Endodermal cell (in vitro differentiated cells): ENCODE measurements at regions not wholly inside any gene's neighbourhood (a gene's known extent, or its start where the extent isn't known, plus 50 kb on each side); places are given as distances from the start of the nearest gene placed in this dataset.

Source experiments
- DNase-seq: peaks from one replicate; pipeline ENCODE4 v3.0.0-alpha.2; 2017
- H3K27ac ChIP-seq: 2 replicates; pipeline ENCODE4 v1.5.1; 2013; ENCODE audit warnings: mild to moderate bottlenecking, low read depth, low read length, moderate library complexity
- H3K27me3 ChIP-seq: 2 replicates; pipeline ENCODE4 v1.6.1; 2013; ENCODE audit warnings: mild to moderate bottlenecking, low read length, moderate library complexity; ENCODE audit not compliant: insufficient read depth, control insufficient read depth, poor library complexity, severe bottlenecking
- H3K36me3 ChIP-seq: 2 replicates; pipeline ENCODE4 v1.7.0; 2013; ENCODE audit warnings: mild to moderate bottlenecking, low read length, moderate library complexity; ENCODE audit not compliant: control insufficient read depth, insufficient read depth
- H3K4me1 ChIP-seq: one replicate; pipeline ENCODE4 v1.7.0; 2013; ENCODE audit warnings: low read length; ENCODE audit not compliant: control insufficient read depth, insufficient read depth
- H3K4me3 ChIP-seq: 2 replicates; pipeline ENCODE4 v1.5.1; 2013; ENCODE audit warnings: mild to moderate bottlenecking, low read length, moderate library complexity
- H3K9ac ChIP-seq: 2 replicates; pipeline ENCODE4 v1.6.1; 2013; ENCODE audit warnings: mild to moderate bottlenecking, low read length, moderate library complexity; ENCODE audit not compliant: poor library complexity, severe bottlenecking; ENCODE audit errors: extremely low read depth
- H3K9me3 ChIP-seq: 2 replicates; pipeline ENCODE4 v1.6.1; 2013; ENCODE audit warnings: mild to moderate bottlenecking, low read length, moderate library complexity; ENCODE audit not compliant: control insufficient read depth
- H3K27ac Mint-ChIP-seq: 2 replicates; pipeline ENCODE4 v1.8.0; 2020; ENCODE audit warnings: mixed read lengths
- H3K27me3 Mint-ChIP-seq: 2 replicates; pipeline ENCODE4 v1.8.0; 2021; ENCODE audit warnings: mild to moderate bottlenecking, mixed read lengths; ENCODE audit not compliant: insufficient read depth
- H3K36me3 Mint-ChIP-seq: 2 replicates; pipeline ENCODE4 v1.8.0; 2020; ENCODE audit warnings: low read depth, mixed read lengths
- H3K4me1 Mint-ChIP-seq: 2 replicates; pipeline ENCODE4 v1.8.0; 2020; ENCODE audit warnings: mixed read lengths
- H3K4me3 Mint-ChIP-seq: 2 replicates; pipeline ENCODE4 v1.8.0; 2020; ENCODE audit warnings: mild to moderate bottlenecking, moderate library complexity, mixed read lengths
- H3K9me3 Mint-ChIP-seq: 2 replicates; pipeline ENCODE4 v1.8.0; 2020; ENCODE audit warnings: mild to moderate bottlenecking, mixed read lengths
- WGBS, 2 experiments: methylation state at CpG; one replicate each; pipeline versions ENCODE4 v1.1.5 to v1.1.7; 2013; ENCODE audit warnings: missing lambda C conversion rate in 2 of 2, mixed read lengths in 1 of 2; ENCODE audit not compliant: insufficient coverage in 1 of 2, insufficient read length in 1 of 2; 5-methylcytosine and 5-hydroxymethylcytosine counted together
- TF ChIP-seq, protein P1 (sequence below): fragments of 200-600 bp; sonication (generic); conservative IDR thresholded peaks from 2 replicates; pipeline ENCODE4 v1.5.0; 2021; ENCODE audit warnings: antibody characterized with exemption, mild to moderate bottlenecking

DNA sequence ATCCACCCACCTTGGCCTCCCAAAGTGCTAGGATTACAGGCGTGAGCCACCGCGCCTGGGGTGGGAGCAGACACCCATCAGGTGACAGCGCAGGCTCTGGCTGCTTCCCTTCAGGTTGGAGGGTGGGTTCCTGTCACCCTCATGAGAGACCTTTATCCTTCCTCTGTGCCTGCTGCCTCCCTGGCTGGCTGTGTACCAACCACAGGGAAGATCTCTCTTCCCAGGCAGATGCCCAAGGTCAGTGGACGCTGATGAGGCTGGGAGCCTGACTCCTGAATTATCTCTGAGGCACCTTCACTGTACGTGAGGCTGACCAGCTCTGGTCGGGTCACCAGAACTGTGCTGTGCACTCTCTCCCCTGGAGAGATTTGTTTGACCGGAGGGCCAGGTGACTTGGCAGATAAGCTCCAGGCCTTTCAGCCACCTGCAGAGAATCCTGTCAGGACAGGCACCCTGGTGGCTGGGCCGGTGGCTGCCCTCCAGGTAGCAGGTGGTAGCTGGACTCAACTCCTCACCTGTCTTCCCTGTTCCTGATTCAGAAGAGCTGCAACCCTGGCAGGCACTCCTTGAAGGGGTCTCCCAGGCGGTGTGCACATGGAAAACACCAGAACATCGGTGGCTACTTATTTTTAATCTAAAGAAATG, 251.9 kb downstream of the GLRX3 start:
- no peak overlapping the region for H3K27ac Mint-ChIP-seq
- Histone ChIP-seq H3K9ac (no peak overlapping the region), H3K27me3 (no peaks in the 10 kb centered on the region), H3K9me3 (peaks cover under 1% of the 10 kb centered on the region), H3K4me1 (no peaks in the 10 kb centered on the region), H3K4me3 (no peak overlapping the region), H3K27ac (no peak overlapping the region), H3K36me3 (no peaks in the 10 kb centered on the region)
- H3K36me3 Mint-ChIP-seq: no peaks in the 10 kb centered on the region
- no peaks in the 10 kb centered on the region for H3K4me1 Mint-ChIP-seq
- TF ChIP-seq, protein P1, sequence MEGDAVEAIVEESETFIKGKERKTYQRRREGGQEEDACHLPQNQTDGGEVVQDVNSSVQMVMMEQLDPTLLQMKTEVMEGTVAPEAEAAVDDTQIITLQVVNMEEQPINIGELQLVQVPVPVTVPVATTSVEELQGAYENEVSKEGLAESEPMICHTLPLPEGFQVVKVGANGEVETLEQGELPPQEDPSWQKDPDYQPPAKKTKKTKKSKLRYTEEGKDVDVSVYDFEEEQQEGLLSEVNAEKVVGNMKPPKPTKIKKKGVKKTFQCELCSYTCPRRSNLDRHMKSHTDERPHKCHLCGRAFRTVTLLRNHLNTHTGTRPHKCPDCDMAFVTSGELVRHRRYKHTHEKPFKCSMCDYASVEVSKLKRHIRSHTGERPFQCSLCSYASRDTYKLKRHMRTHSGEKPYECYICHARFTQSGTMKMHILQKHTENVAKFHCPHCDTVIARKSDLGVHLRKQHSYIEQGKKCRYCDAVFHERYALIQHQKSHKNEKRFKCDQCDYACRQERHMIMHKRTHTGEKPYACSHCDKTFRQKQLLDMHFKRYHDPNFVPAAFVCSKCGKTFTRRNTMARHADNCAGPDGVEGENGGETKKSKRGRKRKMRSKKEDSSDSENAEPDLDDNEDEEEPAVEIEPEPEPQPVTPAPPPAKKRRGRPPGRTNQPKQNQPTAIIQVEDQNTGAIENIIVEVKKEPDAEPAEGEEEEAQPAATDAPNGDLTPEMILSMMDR: no peak
- WGBS, 2 experiments: 83 to 99% methylated on average over 9 to 11 of the region's 11 CpGs
- H3K9me3 Mint-ChIP-seq: peaks cover 33% of the 10 kb centered on the region
- H3K27me3 Mint-ChIP-seq: peaks cover 4% of the 10 kb centered on the region
- no peak overlapping the region for H3K4me3 Mint-ChIP-seq
- no peak for DNase-seq

DNA sequence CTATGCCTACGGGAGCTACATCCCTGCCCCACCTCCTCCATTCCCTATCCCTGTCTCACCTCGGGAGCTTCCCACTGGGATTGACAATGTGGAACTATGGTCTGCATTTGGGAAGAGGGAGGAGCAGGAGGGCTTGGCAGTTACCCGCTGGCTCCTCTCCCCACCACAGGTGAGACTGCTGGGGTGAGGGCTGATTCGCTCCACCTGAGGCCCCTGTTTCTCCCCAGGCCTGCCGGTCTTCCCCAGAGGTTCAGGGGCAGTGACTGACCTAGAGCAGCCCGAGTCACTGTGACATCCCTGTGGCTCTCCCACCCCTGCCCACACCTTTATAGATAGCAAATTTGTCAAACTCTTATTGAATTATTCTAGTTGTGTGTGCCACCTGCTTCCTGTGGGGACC, 252.6 kb downstream of the GLRX3 start:
- Mint-ChIP-seq H3K4me3 (no peak overlapping the region), H3K36me3 (peaks cover 2% of the 10 kb centered on the region), H3K9me3 (peaks cover 37% of the 10 kb centered on the region), H3K27ac (no peak overlapping the region), H3K4me1 (no peaks in the 10 kb centered on the region), H3K27me3 (peaks cover 4% of the 10 kb centered on the region)
- H3K36me3 ChIP-seq: no peaks in the 10 kb centered on the region
- H3K4me3 ChIP-seq: no peak overlapping the region
- TF ChIP-seq, protein P1: no peak
- DNase-seq: no peak
- 83% methylated on average over 6 of the region's 6 CpGs; no CpG with 5 or more reads in 1 of the 2 experiments for WGBS, 2 experiments
- H3K27me3 ChIP-seq: no peaks in the 10 kb centered on the region
- H3K9ac ChIP-seq: no peak overlapping the region
- no peak overlapping the region for H3K27ac ChIP-seq
- peaks cover 7% of the 10 kb centered on the region for H3K9me3 ChIP-seq
- no peaks in the 10 kb centered on the region for H3K4me1 ChIP-seq

DNA sequence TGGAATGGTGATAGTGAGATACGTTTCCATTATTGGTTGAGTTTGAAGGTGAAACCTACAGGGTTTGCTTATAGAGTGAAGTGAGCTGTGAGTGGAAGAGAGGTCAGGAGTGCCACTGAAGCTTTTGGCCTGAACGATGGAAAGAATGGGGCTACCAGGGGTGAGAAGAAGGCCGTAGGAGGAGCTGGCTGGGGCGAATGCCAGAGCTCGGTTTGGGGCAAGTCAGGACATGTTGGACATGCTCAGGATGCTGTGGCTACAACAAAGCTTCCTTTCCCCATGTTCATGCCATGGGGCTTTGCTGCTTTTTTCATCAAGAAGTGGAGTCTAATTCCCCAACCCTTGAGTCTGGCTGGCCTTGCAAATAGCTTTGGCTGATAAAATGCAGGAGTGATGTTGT, 253.7 kb downstream of the GLRX3 start:
- Histone ChIP-seq H3K9ac (no peak overlapping the region), H3K9me3 (peaks cover 19% of the 10 kb centered on the region), H3K27me3 (no peaks in the 10 kb centered on the region), H3K4me1 (no peaks in the 10 kb centered on the region), H3K27ac (no peak overlapping the region), H3K4me3 (no peak overlapping the region), H3K36me3 (no peaks in the 10 kb centered on the region)
- 89 to 96% methylated on average over 5 of the region's 5 CpGs for WGBS, 2 experiments
- peaks cover 41% of the 10 kb centered on the region for H3K9me3 Mint-ChIP-seq
- TF ChIP-seq, protein P1: no peak
- H3K4me3 Mint-ChIP-seq: no peak overlapping the region
- peaks cover 4% of the 10 kb centered on the region for H3K27me3 Mint-ChIP-seq
- peaks cover 2% of the 10 kb centered on the region for H3K36me3 Mint-ChIP-seq
- H3K4me1 Mint-ChIP-seq: no peaks in the 10 kb centered on the region
- no peak overlapping the region for H3K27ac Mint-ChIP-seq
- DNase-seq: peak; percentile 11
